OCI-LY7 (cell line): ENCODE measurements at regions not wholly inside any gene's neighbourhood (a gene's known extent, or its start where the extent isn't known, plus 50 kb on each side); places are given as distances from the start of the nearest gene placed in this dataset.
"Not testable (repeated sequence)": the region's sequence is repeated elsewhere in the genome, so short reads cannot be mapped to it uniquely, and the experiment has no call there.

Experiments used
- BruUV-seq: library from RNA; stranded (reverse); fragments of 400-500 nt; replicated peaks from 2 replicates; lab custom pipeline; 2021; lab: Mats Ljungman, UMichigan
- CTCF ChIA-PET: fragments of 300-600 bp; sonication (Branson Sonifier 250); formaldehyde crosslinking; loops from one replicate; lab custom pipeline; 2022; ENCODE audit warnings: antibody characterized with exemption; ENCODE audit not compliant: unreplicated experiment; lab: Charles Lee
- POLR2A ChIA-PET: fragments of 300-600 bp; sonication (Branson Sonifier 250); formaldehyde crosslinking; loops from one replicate; lab custom pipeline; 2022; ENCODE audit warnings: antibody characterized with exemption; lab: Charles Lee
- DNase-seq: peaks from one replicate; pipeline ENCODE4 v3.0.0-alpha.2; 2015; ENCODE audit warnings: low spot score
- H2AFZ ChIP-seq: fragments of 200-600 bp; sonication (generic), shearing (Covaris generic); 2 replicates; pipeline ENCODE4 v1.6.1; 2014; ENCODE audit warnings: mild to moderate bottlenecking, antibody characterized with exemption, low read length, moderate library complexity
- H3K27ac ChIP-seq: fragments of 200-600 bp; sonication (generic); 2 replicates; pipeline ENCODE4 v1.5.1; 2014; ENCODE audit warnings: mixed run types, low read depth, mild to moderate bottlenecking, moderate library complexity, low read length, inconsistent platforms; ENCODE audit not compliant: poor library complexity, severe bottlenecking
- H3K36me3 ChIP-seq: fragments of 200-600 bp; sonication (generic); 2 replicates; pipeline ENCODE4 v1.6.1; 2014; ENCODE audit warnings: mild to moderate bottlenecking, antibody characterized with exemption, low read length, moderate library complexity, mixed read lengths; ENCODE audit not compliant: insufficient read depth
- H3K4me1 ChIP-seq: fragments of 200-600 bp; sonication (generic); 2 replicates; pipeline ENCODE4 v1.5.1; 2014; ENCODE audit warnings: mild to moderate bottlenecking, low read length; ENCODE audit not compliant: insufficient read depth, poor library complexity, severe bottlenecking
- H3K4me2 ChIP-seq: fragments of 200-600 bp; sonication (generic); 2 replicates; pipeline ENCODE4 v1.6.1; 2014; ENCODE audit warnings: mild to moderate bottlenecking, low read length
- H3K4me3 ChIP-seq: fragments of 200-600 bp; sonication (generic); 2 replicates; pipeline ENCODE4 v1.5.1; 2014; ENCODE audit warnings: mild to moderate bottlenecking, low read depth, low read length; ENCODE audit not compliant: poor library complexity, severe bottlenecking
- H3K79me2 ChIP-seq: fragments of 200-600 bp; sonication (generic); 2 replicates; pipeline ENCODE4 v1.6.1; 2016; ENCODE audit warnings: low read depth, mild to moderate bottlenecking, low read length, moderate library complexity, mixed read lengths; ENCODE audit not compliant: insufficient read depth
- H3K9me2 ChIP-seq: fragments of 200-600 bp; sonication (generic); 2 replicates; pipeline ENCODE4 v1.6.1; 2016; ENCODE audit warnings: mild to moderate bottlenecking, low read length, mixed read lengths; ENCODE audit not compliant: insufficient read depth
- H3K9me3 ChIP-seq: fragments of 200-600 bp; sonication (generic); 2 replicates; pipeline ENCODE4 v1.6.1; 2014; ENCODE audit warnings: mild to moderate bottlenecking, mixed run types, low read length, mixed read lengths
- H4K20me1 ChIP-seq: fragments of 200-600 bp; sonication (generic); 2 replicates; pipeline ENCODE4 v1.6.1; 2014; ENCODE audit warnings: mild to moderate bottlenecking, antibody characterized with exemption, low read length, moderate library complexity, mixed read lengths; ENCODE audit not compliant: insufficient read depth
- CTCF ChIP-seq: fragments of 200-600 bp; sonication (generic); conservative IDR thresholded peaks from 2 replicates; pipeline ENCODE4 v1.5.1; 2014; ENCODE audit warnings: mild to moderate bottlenecking, antibody characterized with exemption, low read length, moderate library complexity, mixed read lengths
- EZH2phosphoT487 ChIP-seq: fragments of 200-600 bp; sonication (generic); IDR thresholded peaks from 2 replicates; pipeline ENCODE4 v1.6.1; 2018; ENCODE audit warnings: low read depth, borderline replicate concordance, mild to moderate bottlenecking, mixed run types, antibody characterized with exemption, low read length, moderate library complexity, mixed read lengths
- intact Hi-C: fragments of 100-400 bp; cut with micrococcal nuclease; formaldehyde crosslinking; loops from one replicate; pipeline ENCODE4 v1.10.0; 2022; ENCODE audit not compliant: unreplicated experiment

DNA sequence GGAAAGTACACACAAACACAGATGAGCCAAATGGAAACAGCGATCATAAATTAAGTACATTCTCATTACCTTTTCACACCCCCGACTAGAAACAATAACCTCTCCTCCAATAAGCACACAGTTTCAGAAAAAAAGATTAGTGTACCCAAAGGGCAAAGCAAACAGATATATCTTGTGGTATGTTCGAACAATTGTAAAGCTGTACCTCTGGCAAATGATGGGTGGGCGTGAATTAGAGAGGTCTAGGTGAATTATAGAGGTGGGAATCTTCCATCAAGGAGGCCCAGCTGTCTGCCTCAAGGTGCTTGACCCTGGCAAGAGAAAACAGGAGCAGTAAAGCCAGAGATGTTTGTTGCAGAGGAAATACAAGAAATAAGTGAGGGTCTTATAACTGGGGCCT lies 715.3 kb upstream of the NEGR1 start:
- Histone ChIP-seq H3K9me2 (no peaks in the 10 kb centered on the region), H3K36me3 (no peaks in the 10 kb centered on the region), H2AFZ (no peak overlapping the region), H3K4me2 (no peak overlapping the region), H3K27ac (no peak overlapping the region), H4K20me1 (no peaks in the 10 kb centered on the region), H3K4me3 (no peak overlapping the region), H3K79me2 (no peaks in the 10 kb centered on the region), H3K9me3 (no peaks in the 10 kb centered on the region), H3K4me1 (no peaks in the 10 kb centered on the region)
- DNase-seq = no peak
- intact Hi-C loops = no loop called here
- TF ChIP-seq EZH2phosphoT487 (no peak), CTCF (no peak)
- ChIA-PET POLR2A (no interaction called here), CTCF (no interaction called here)
- BruUV-seq = no TSS peak

DNA sequence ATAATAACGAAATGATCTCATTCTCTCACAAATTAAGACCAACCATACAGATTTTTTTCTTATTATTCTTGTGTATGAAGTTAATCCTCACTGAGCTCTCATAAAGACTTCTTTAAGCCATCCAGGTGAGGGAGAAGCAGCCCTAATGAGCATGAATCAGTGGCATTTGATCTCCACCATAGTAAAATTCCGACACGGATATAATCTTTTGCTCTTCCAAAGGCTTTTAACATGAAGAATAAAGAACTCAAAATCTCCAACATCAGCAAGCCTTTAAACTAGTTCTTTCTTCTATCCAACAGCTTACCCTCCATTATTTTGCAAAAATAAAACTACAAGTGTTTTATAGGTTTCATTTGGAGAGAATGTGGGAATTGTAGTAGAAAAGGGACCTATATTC lies 714.7 kb upstream of the NEGR1 start:
- H3K79me2 ChIP-seq = no peaks in the 10 kb centered on the region
- H3K36me3 ChIP-seq = no peaks in the 10 kb centered on the region
- no peak overlapping the region for H3K27ac ChIP-seq
- intact Hi-C loops = no loop called here
- no peak for DNase-seq
- no peak overlapping the region for H3K4me2 ChIP-seq
- H2AFZ ChIP-seq = no peak overlapping the region
- CTCF ChIA-PET = no interaction called here
- TF ChIP-seq CTCF = no peak
- TF ChIP-seq EZH2phosphoT487 = no peak
- no peak overlapping the region for H3K4me3 ChIP-seq
- H4K20me1 ChIP-seq = no peaks in the 10 kb centered on the region
- no peaks in the 10 kb centered on the region for H3K9me3 ChIP-seq
- no TSS peak for BruUV-seq
- POLR2A ChIA-PET = no interaction called here
- no peaks in the 10 kb centered on the region for H3K4me1 ChIP-seq
- no peaks in the 10 kb centered on the region for H3K9me2 ChIP-seq

DNA sequence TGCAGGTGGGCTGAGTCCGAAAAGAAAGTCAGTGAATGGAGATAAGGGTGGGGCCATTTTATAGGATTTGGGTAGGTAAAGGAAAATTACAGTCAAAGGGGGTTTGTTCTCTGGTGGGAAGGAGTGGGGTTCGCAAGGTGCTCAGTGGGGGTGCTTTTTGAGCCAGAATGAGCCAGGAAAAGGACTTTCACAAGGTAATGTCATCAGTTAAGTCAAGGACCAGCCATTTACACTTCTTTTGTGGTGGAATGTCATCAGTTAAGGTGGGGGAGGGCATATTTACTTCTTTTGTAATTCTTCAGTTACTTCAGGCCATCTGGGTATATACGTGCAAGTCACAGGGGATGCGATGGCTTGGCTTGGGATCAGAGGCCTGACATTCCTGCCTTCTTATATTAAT lies 705.5 kb upstream of the NEGR1 start:
- H4K20me1 ChIP-seq, H3K4me3 ChIP-seq, H3K9me3 ChIP-seq, POLR2A ChIA-PET, H3K36me3 ChIP-seq, intact Hi-C loops, H3K4me1 ChIP-seq, H3K9me2 ChIP-seq, DNase-seq, BruUV-seq, CTCF ChIA-PET, H3K4me2 ChIP-seq, H3K79me2 ChIP-seq, H3K27ac ChIP-seq, H2AFZ ChIP-seq: not testable (repeated sequence)
